Thoracic aorta (tissue), 2 donors: ENCODE measurements at regions not wholly inside any gene's neighbourhood (a gene's known extent, or its start where the extent isn't known, plus 50 kb on each side); places are given as distances from the start of the nearest gene placed in this dataset.

Experiments used
- ATAC-seq: fragments of 150-250 bp; one replicate; pipeline ENCODE4 v1.8.0; 2017; ENCODE audit warnings: low read depth; ENCODE audit not compliant: insufficient number of reproducible peaks, low FRiP score
- DNase-seq: peaks from one replicate; pipeline ENCODE4 v3.0.0-alpha.2; 2020; ENCODE audit warnings: low spot score
- H3K27ac ChIP-seq, 2 donors: fragments of 200-600 bp; sonication (generic); 1 replicate in 1 of 2; 2 replicates in 1 of 2; pipeline ENCODE4 v1.5.1; 2016; ENCODE audit warnings: mild to moderate bottlenecking in 2 of 2, moderate library complexity in 2 of 2
- H3K27me3 ChIP-seq: fragments of 200-600 bp; sonication (generic); replicated peaks from 2 replicates; pipeline ENCODE4 v1.6.0; 2016; ENCODE audit warnings: mild to moderate bottlenecking; ENCODE audit not compliant: insufficient read depth
- H3K36me3 ChIP-seq: fragments of 200-600 bp; sonication (generic); one replicate; pipeline ENCODE4 v1.5.1; 2016
- H3K4me1 ChIP-seq, 2 donors: fragments of 200-600 bp; sonication (generic); 1 replicate in 1 of 2; 2 replicates in 1 of 2; pipeline versions ENCODE4 v1.5.1 to v1.6.0; 2016; ENCODE audit warnings: low read depth in 2 of 2, mild to moderate bottlenecking in 1 of 2; ENCODE audit not compliant: control insufficient read depth in 1 of 2
- H3K4me3 ChIP-seq: fragments of 200-600 bp; sonication (generic); 2 replicates; pipeline ENCODE4 v1.5.1; 2016; ENCODE audit warnings: mild to moderate bottlenecking
- H3K9me3 ChIP-seq: fragments of 200-600 bp; sonication (generic); 2 replicates; pipeline ENCODE4 v1.5.1; 2016
- TF ChIP-seq, protein P1 (sequence below): fragments of 200-600 bp; sonication (generic); IDR thresholded peaks from one replicate; pipeline ENCODE4 v1.5.1; 2019; ENCODE audit warnings: antibody characterized with exemption

DNA sequence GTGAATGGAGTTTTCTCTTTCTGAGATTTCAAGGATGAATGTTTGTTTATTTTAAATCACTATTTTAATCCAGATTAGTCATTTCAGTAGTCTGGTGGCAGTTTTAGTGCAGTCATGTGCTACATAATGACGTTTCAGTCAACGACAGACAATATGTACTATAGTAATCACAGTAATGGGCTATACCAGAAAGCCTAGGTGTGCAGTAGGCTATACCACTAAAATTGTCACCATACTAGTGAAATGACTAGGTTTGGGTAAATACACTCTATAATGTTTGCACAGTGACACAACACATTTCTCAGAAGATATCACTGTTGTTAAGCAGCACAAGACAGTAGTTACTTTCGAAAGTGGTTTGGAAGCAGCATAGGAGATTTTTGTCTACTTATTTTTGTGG, 203.1 kb downstream of the ETNK1 start:
- H3K27ac ChIP-seq, result no peak overlapping the region
- no peak for DNase-seq
- TF ChIP-seq, protein P1, sequence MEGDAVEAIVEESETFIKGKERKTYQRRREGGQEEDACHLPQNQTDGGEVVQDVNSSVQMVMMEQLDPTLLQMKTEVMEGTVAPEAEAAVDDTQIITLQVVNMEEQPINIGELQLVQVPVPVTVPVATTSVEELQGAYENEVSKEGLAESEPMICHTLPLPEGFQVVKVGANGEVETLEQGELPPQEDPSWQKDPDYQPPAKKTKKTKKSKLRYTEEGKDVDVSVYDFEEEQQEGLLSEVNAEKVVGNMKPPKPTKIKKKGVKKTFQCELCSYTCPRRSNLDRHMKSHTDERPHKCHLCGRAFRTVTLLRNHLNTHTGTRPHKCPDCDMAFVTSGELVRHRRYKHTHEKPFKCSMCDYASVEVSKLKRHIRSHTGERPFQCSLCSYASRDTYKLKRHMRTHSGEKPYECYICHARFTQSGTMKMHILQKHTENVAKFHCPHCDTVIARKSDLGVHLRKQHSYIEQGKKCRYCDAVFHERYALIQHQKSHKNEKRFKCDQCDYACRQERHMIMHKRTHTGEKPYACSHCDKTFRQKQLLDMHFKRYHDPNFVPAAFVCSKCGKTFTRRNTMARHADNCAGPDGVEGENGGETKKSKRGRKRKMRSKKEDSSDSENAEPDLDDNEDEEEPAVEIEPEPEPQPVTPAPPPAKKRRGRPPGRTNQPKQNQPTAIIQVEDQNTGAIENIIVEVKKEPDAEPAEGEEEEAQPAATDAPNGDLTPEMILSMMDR, result no peak
- H3K4me1 ChIP-seq, result peaks cover 0 to 16% of the 10 kb centered on the region in 2 donors
- ATAC-seq, result no peak
- no peaks in the 10 kb centered on the region for H3K36me3 ChIP-seq
- H3K27me3 ChIP-seq, result no peaks in the 10 kb centered on the region
- H3K9me3 ChIP-seq, result no peaks in the 10 kb centered on the region
- no peak overlapping the region for H3K4me3 ChIP-seq

DNA sequence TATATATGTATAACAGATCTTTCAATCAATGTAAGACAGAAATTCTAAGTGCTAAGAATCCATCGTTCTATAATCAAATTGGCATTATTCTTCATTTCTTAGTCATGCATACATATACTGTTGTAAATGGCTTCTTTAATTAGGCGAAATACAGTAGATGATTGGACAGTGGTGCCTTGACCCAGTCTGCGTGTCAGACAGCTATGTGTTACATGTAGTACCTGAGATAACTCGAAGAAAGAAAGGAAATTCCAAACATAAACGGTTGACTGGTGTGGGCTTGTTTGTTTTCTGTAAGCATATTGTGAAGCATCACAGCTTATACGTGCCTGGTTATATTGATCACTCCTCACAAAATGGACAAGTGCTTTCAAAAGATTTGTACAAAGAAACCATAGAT, 210.5 kb downstream of the ETNK1 start:
- H3K4me3 ChIP-seq, result no peak overlapping the region
- H3K9me3 ChIP-seq, result no peaks in the 10 kb centered on the region
- H3K36me3 ChIP-seq, result no peaks in the 10 kb centered on the region
- DNase-seq (no peak), ATAC-seq (no peak)
- no peaks in the 10 kb centered on the region for H3K27me3 ChIP-seq
- TF ChIP-seq, protein P1, result no peak
- no peaks in the 10 kb centered on the region for H3K4me1 ChIP-seq
- H3K27ac ChIP-seq, result no peak overlapping the region

DNA sequence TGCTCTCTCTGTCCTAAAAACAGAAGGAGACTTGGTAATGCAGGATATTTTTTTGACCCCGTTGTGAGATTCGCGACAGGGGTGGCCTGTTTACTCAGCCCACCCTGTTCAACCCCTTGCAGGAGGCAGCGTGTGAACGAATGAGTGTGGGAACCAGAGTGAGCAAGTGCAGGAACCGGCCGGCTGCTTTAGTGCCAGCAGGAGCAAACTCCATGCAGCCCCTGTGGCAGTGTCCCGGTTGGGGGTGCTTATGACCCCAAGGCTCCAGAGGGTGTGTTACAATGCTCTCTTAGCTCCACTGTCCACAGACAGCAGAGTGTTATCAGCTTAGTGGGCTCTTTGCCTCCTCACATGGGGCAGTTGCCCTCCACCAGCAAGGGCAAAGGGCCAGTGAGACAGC, 225.2 kb downstream of the ETNK1 start:
- Histone ChIP-seq H3K27me3 (no peaks in the 10 kb centered on the region), H3K4me1 (no peaks in the 10 kb centered on the region), H3K36me3 (no peaks in the 10 kb centered on the region), H3K4me3 (no peak overlapping the region), H3K9me3 (no peaks in the 10 kb centered on the region), H3K27ac (no peak overlapping the region)
- TF ChIP-seq, protein P1, result no peak
- no peak for DNase-seq
- no peak for ATAC-seq

DNA sequence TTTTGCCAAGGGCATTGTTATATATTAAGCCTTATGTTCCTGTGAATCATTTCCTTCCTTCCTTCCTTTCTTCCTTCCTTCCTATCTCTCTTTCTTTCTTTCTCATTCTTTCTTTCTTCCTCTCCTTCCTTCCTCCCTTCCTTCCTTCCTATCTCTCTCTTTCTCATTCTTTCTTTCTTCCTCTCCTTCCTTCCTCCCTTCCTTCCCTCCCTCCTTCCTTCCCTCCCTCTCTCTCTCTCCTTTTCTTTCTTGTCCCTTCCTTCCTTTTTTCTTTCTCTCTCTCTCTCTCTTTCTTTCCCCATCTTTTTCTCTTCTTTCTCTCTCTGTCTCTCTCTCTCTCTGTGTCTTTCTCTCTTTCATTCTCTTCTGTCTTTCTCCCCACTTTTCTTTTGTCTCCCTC, 226.6 kb downstream of the ETNK1 start:
- Histone ChIP-seq H3K4me1 (no peaks in the 10 kb centered on the region), H3K9me3 (no peaks in the 10 kb centered on the region), H3K27me3 (no peaks in the 10 kb centered on the region), H3K27ac (no peak overlapping the region), H3K4me3 (no peak overlapping the region), H3K36me3 (no peaks in the 10 kb centered on the region)
- no peak for DNase-seq
- TF ChIP-seq, protein P1, result no peak
- ATAC-seq, result no peak

DNA sequence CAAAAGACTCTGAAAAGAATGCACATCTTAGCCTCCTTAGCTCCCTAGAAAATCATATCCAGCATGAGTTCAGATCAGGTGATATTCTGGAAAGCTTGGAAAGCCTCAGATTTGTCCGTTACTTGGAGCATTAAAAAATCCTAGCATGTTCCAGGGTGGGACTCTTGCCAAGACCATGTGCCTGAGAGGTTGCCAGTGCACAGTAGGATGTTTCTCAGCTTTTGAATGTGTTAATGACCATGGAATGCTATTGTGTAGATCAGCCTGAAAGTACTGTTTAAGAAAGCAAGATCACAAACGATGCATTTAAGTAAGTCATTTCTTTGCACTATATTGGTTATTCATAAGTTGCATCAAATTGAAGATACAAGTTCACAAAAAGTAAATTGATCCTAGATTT, 230.5 kb downstream of the ETNK1 start:
- TF ChIP-seq, protein P1, result no peak
- no peak for DNase-seq
- Histone ChIP-seq H3K4me1 (no peaks in the 10 kb centered on the region), H3K27ac (no peak overlapping the region), H3K36me3 (no peaks in the 10 kb centered on the region), H3K9me3 (no peaks in the 10 kb centered on the region), H3K4me3 (no peak overlapping the region), H3K27me3 (no peaks in the 10 kb centered on the region)
- ATAC-seq, result no peak
